HEK293 (cell line): ENCODE measurements at regions not wholly inside any gene's neighbourhood (a gene's known extent, or its start where the extent isn't known, plus 50 kb on each side); places are given as distances from the start of the nearest gene placed in this dataset.

Source experiments
- CTCF ChIA-PET: fragments of 350-600 bp; formaldehyde crosslinking; extraction: SDS; loops from one replicate; lab custom pipeline; 2021; ENCODE audit warnings: antibody characterized with exemption; lab: Yijun Ruan, JAX
- POLR2A ChIA-PET: fragments of 300-600 bp; formaldehyde crosslinking; extraction: SDS; loops from one replicate; lab custom pipeline; 2020; ENCODE audit warnings: antibody characterized with exemption, inconsistent platforms; lab: Yijun Ruan, JAX
- H3K27ac ChIP-seq: fragments of 200-500 bp; sonication (Bioruptor generic); 2 replicates; pipeline ENCODE4 v1.5.1; 2014; ENCODE audit warnings: low read depth, low read length, control low read depth, inconsistent platforms; ENCODE audit errors: extremely low read depth
- H3K36me3 ChIP-seq, 2 experiments: fragments of 200-500 bp in 1 of 2; sonication (Bioruptor generic) in 1 of 2; 1 replicate in 1 of 2; 2 replicates in 1 of 2; pipeline ENCODE4 v1.5.1; 2014 to 2017; ENCODE audit warnings: inconsistent platforms in 2 of 2, low read length in 2 of 2; ENCODE audit not compliant: control insufficient read depth in 2 of 2, insufficient read depth in 1 of 2
- H3K4me1 ChIP-seq: fragments of 200-500 bp; sonication (Bioruptor generic); 2 replicates; pipeline ENCODE4 v1.5.1; 2014; ENCODE audit warnings: mild to moderate bottlenecking, low read length, inconsistent platforms; ENCODE audit not compliant: control insufficient read depth, insufficient read depth
- H3K4me3 ChIP-seq: 2 replicates; pipeline ENCODE4 v1.5.1; 2011; ENCODE audit warnings: low read depth, mild to moderate bottlenecking, control low read depth, low read length, moderate library complexity
- H3K9me3 ChIP-seq: fragments of 200-500 bp; sonication (Bioruptor generic); 2 replicates; pipeline ENCODE4 v1.5.1; 2014; ENCODE audit warnings: low read depth, low read length, inconsistent platforms; ENCODE audit not compliant: control insufficient read depth, insufficient read depth
- GLI2 ChIP-seq: fragments of 450-650 bp; formaldehyde crosslinking; IDR thresholded peaks from 2 replicates; pipeline ENCODE4; 2017; ENCODE audit warnings: missing biosample characterization, missing genetic modification characterization, low read depth, borderline replicate concordance
- HOXA7 ChIP-seq: sonication (generic); formaldehyde crosslinking; IDR thresholded peaks from 2 replicates; pipeline ENCODE4 v1.8.1; 2022; ENCODE audit warnings: missing genetic modification reagents, borderline replicate concordance
- MYNN ChIP-seq: fragments of 450-650 bp; formaldehyde crosslinking; IDR thresholded peaks from 2 replicates; pipeline ENCODE4 v1.5.1; 2016; ENCODE audit warnings: missing biosample characterization, missing genetic modification characterization, borderline replicate concordance
- MZF1 ChIP-seq: fragments of 450-650 bp; formaldehyde crosslinking; IDR thresholded peaks from 2 replicates; pipeline ENCODE4 v1.5.1; 2017; ENCODE audit warnings: missing biosample characterization, missing genetic modification characterization, borderline replicate concordance
- PRDM1 ChIP-seq: fragments of 450-650 bp; formaldehyde crosslinking; IDR thresholded peaks from 2 replicates; pipeline ENCODE4; 2016; ENCODE audit warnings: missing biosample characterization, missing genetic modification characterization
- SALL2 ChIP-seq: fragments of 450-650 bp; formaldehyde crosslinking; IDR thresholded peaks from 2 replicates; pipeline ENCODE4 v1.5.0; 2017; ENCODE audit warnings: missing biosample characterization, mild to moderate bottlenecking, missing genetic modification characterization, borderline replicate concordance
- ZBTB17 ChIP-seq: fragments of 450-650 bp; formaldehyde crosslinking; IDR thresholded peaks from 2 replicates; pipeline ENCODE4 v1.5.1; 2016; ENCODE audit warnings: missing biosample characterization, missing genetic modification characterization
- ZBTB8A ChIP-seq: fragments of 450-650 bp; formaldehyde crosslinking; IDR thresholded peaks from 2 replicates; pipeline ENCODE4 v1.5.1; 2016; ENCODE audit warnings: missing biosample characterization, missing genetic modification characterization
- ZFHX2 ChIP-seq: fragments of 450-650 bp; formaldehyde crosslinking; conservative IDR thresholded peaks from 2 replicates; pipeline ENCODE4 v1.5.1; 2016; ENCODE audit warnings: missing biosample characterization, missing genetic modification characterization
- ZNF132 ChIP-seq: fragments of 450-650 bp; formaldehyde crosslinking; IDR thresholded peaks from 2 replicates; pipeline ENCODE4 v1.5.1; 2017; ENCODE audit warnings: missing biosample characterization, missing genetic modification characterization, borderline replicate concordance
- ZNF133 ChIP-seq: fragments of 450-650 bp; formaldehyde crosslinking; IDR thresholded peaks from 2 replicates; pipeline ENCODE4 v1.5.1; 2016; ENCODE audit warnings: missing biosample characterization, missing genetic modification characterization
- ZNF274 ChIP-seq, 2 experiments: fragments of 200-500 bp in 1 of 2; fragments of 450-650 bp in 1 of 2; sonication (Bioruptor generic) in 1 of 2; formaldehyde crosslinking in 1 of 2; IDR thresholded peaks; 2 replicates each; pipeline versions ENCODE4 v1.5.1 to v1.6.1; 2014 to 2016; ENCODE audit warnings: borderline replicate concordance in 1 of 2, inconsistent platforms in 1 of 2, low read length in 1 of 2, missing biosample characterization in 1 of 2, missing genetic modification characterization in 1 of 2
- ZNF324 ChIP-seq: fragments of 450-650 bp; formaldehyde crosslinking; IDR thresholded peaks from 2 replicates; pipeline ENCODE4 v1.5.1; 2016; ENCODE audit warnings: missing biosample characterization, missing genetic modification characterization
- ZNF37A ChIP-seq: fragments of 450-650 bp; IDR thresholded peaks from 2 replicates; pipeline ENCODE4 v1.5.1; 2018; ENCODE audit warnings: missing biosample characterization, missing genetic modification characterization
- ZNF391 ChIP-seq: fragments of 450-650 bp; formaldehyde crosslinking; IDR thresholded peaks from 2 replicates; pipeline ENCODE4 v1.5.1; 2016; ENCODE audit warnings: low read depth, missing biosample characterization, missing genetic modification characterization, borderline replicate concordance
- ZNF549 ChIP-seq: fragments of 450-650 bp; IDR thresholded peaks from 2 replicates; pipeline ENCODE4 v1.5.1; 2018; ENCODE audit warnings: missing biosample characterization, missing genetic modification characterization, mild to moderate bottlenecking, inconsistent platforms, moderate library complexity
- ZNF558 ChIP-seq: fragments of 450-650 bp; formaldehyde crosslinking; IDR thresholded peaks from 2 replicates; pipeline ENCODE4 v1.5.1; 2016; ENCODE audit warnings: missing biosample characterization, missing genetic modification characterization
- ZNF560 ChIP-seq: fragments of 450-650 bp; formaldehyde crosslinking; IDR thresholded peaks from 2 replicates; pipeline ENCODE4 v1.5.1; 2017; ENCODE audit warnings: missing biosample characterization, missing genetic modification characterization, borderline replicate concordance
- ZNF629 ChIP-seq: fragments of 450-650 bp; formaldehyde crosslinking; IDR thresholded peaks from 2 replicates; pipeline ENCODE4 v1.5.1; 2017; ENCODE audit warnings: missing biosample characterization, missing genetic modification characterization
- ZNF658 ChIP-seq: fragments of 450-650 bp; formaldehyde crosslinking; IDR thresholded peaks from 2 replicates; pipeline ENCODE4; 2016; ENCODE audit warnings: missing biosample characterization, missing genetic modification characterization
- ZNF777 ChIP-seq: fragments of 450-650 bp; formaldehyde crosslinking; IDR thresholded peaks from 2 replicates; pipeline ENCODE4 v1.5.1; 2017; ENCODE audit warnings: missing biosample characterization, missing genetic modification characterization, borderline replicate concordance
- ZSCAN23 ChIP-seq: fragments of 450-650 bp; formaldehyde crosslinking; IDR thresholded peaks from 2 replicates; pipeline ENCODE4 v1.5.1; 2016; ENCODE audit warnings: missing biosample characterization, missing genetic modification characterization
- ZXDB ChIP-seq: fragments of 450-650 bp; formaldehyde crosslinking; IDR thresholded peaks from 2 replicates; pipeline ENCODE4 v1.5.1; 2016; ENCODE audit warnings: missing biosample characterization, missing genetic modification characterization
- TF ChIP-seq, protein P1 (sequence below): fragments of 450-650 bp; formaldehyde crosslinking; IDR thresholded peaks from 2 replicates; pipeline ENCODE4 v1.5.1; 2017; ENCODE audit warnings: missing biosample characterization, missing genetic modification characterization
- TF ChIP-seq, protein P2 (sequence below): fragments of 450-650 bp; formaldehyde crosslinking; IDR thresholded peaks from 2 replicates; pipeline ENCODE4 v1.5.1; 2016; ENCODE audit warnings: missing biosample characterization, missing genetic modification characterization, low read depth
- TF ChIP-seq, protein P3 (sequence below): sonication (generic); formaldehyde crosslinking; IDR thresholded peaks from 2 replicates; pipeline ENCODE4 v1.8.1; 2022; ENCODE audit warnings: mild to moderate bottlenecking, moderate library complexity, missing genetic modification reagents
- TF ChIP-seq, protein P4 (sequence below): fragments of 450-650 bp; formaldehyde crosslinking; IDR thresholded peaks from 2 replicates; pipeline ENCODE4 v1.5.1; 2016; ENCODE audit warnings: missing biosample characterization, missing genetic modification characterization

DNA sequence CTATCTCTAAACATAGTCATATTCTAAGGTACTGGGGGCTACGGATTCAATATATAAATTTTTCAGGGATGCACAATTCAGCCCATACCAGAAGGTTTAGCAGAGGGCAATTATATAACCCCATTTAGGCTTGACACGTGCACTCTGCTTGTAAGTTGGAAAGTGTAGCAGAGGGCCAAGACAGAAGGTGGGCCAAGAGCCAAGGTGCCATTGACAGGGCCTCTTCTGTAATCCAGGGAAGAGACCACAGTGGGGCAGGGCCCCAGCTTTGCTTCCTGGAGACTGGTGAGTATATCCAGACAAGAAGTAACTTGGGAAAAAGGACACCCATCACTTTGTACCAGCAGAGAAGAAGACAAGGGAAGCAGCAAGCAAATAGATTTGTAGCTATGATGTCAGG, 672.4 kb upstream of the MARCKS start (continued):
- TF ChIP-seq, protein P1, sequence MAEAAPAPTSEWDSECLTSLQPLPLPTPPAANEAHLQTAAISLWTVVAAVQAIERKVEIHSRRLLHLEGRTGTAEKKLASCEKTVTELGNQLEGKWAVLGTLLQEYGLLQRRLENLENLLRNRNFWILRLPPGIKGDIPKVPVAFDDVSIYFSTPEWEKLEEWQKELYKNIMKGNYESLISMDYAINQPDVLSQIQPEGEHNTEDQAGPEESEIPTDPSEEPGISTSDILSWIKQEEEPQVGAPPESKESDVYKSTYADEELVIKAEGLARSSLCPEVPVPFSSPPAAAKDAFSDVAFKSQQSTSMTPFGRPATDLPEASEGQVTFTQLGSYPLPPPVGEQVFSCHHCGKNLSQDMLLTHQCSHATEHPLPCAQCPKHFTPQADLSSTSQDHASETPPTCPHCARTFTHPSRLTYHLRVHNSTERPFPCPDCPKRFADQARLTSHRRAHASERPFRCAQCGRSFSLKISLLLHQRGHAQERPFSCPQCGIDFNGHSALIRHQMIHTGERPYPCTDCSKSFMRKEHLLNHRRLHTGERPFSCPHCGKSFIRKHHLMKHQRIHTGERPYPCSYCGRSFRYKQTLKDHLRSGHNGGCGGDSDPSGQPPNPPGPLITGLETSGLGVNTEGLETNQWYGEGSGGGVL (tag by site-specific recombination): no peak
- TF ChIP-seq ZNF391 (tag by site-specific recombination) (no peak), ZXDB (tag by site-specific recombination) (no peak), ZBTB17 (no peak), ZNF133 (tag by site-specific recombination) (no peak), MYNN (no peak), PRDM1 (tag by site-specific recombination) (no peak), SALL2 (no peak), HOXA7 (CRISPR knock-in tag) (no peak), ZNF37A (tag by site-specific recombination) (no peak)

DNA sequence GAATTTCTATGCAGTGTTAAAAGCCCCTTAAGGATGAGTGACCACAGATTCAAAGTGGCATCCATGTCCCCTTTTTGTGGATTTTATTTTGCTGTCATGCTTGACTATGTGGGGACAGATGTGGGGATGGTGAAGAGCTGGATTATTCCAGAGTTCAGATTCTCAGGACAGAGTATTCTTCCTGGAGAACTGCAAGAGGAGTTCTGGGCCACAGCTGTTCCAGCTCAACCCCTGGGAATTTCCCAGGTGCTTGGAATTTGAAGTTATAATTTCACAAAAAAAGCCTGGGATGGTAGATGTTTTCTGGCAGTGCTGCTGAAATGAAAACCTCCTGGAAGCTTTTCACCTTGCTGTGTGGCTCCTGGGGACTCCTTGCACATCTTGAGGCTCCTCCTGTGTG, 671.8 kb upstream of the MARCKS start:
- POLR2A ChIA-PET: no interaction called here
- peaks cover 5% of the 10 kb centered on the region for H3K4me1 ChIP-seq

DNA sequence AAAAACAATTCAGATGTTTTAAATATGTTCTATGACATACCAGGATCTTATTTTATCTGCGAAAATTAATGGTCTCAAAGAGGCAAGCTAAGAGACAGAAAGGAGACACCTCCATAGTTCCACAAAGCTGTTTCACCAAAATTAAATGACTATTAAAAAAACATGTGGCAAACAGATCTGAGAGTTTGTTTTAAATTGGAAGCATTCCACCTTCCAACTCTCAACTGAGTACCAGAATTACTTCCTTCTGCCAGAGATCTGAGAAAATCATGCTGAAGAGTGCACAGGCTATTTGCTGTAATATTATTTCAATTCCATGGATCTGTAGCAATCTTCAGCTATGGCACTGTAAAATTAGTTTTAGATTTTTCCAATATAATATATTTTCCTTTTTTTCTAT, 669.5 kb upstream of the MARCKS start:
- ChIA-PET POLR2A (no interaction called here), CTCF (interaction anchor here (0.6 kb wide), 1 partner anchor 491 kb away, joined by 3 read pairs; no protein-coding TSS in a partner anchor)
- Histone ChIP-seq H3K4me1 (peaks cover 2% of the 10 kb centered on the region), H3K9me3 (no peaks in the 10 kb centered on the region), H3K36me3 (no peaks in the 10 kb centered on the region), H3K4me3 (no peak overlapping the region), H3K27ac (no peak overlapping the region)
- TF ChIP-seq ZNF274 (IDR thresholded peaks at IDR 0.05; ENCODE audit: low read length) (no peak), ZNF274 (tag by site-specific recombination; IDR thresholded peaks at IDR 0.05; ENCODE audit: borderline replicate concordance) (no peak), ZNF658 (tag by site-specific recombination) (no peak), ZNF549 (tag by site-specific recombination) (no peak), ZBTB8A (no peak), MZF1 (tag by site-specific recombination) (no peak), ZNF324 (tag by site-specific recombination) (no peak), ZNF132 (tag by site-specific recombination) (no peak), ZNF560 (tag by site-specific recombination) (no peak), ZNF558 (no peak), ZFHX2 (tag by site-specific recombination) (no peak), GLI2 (no peak), ZNF777 (tag by site-specific recombination) (no peak), ZNF629 (tag by site-specific recombination) (no peak)
- TF ChIP-seq, protein P2, sequence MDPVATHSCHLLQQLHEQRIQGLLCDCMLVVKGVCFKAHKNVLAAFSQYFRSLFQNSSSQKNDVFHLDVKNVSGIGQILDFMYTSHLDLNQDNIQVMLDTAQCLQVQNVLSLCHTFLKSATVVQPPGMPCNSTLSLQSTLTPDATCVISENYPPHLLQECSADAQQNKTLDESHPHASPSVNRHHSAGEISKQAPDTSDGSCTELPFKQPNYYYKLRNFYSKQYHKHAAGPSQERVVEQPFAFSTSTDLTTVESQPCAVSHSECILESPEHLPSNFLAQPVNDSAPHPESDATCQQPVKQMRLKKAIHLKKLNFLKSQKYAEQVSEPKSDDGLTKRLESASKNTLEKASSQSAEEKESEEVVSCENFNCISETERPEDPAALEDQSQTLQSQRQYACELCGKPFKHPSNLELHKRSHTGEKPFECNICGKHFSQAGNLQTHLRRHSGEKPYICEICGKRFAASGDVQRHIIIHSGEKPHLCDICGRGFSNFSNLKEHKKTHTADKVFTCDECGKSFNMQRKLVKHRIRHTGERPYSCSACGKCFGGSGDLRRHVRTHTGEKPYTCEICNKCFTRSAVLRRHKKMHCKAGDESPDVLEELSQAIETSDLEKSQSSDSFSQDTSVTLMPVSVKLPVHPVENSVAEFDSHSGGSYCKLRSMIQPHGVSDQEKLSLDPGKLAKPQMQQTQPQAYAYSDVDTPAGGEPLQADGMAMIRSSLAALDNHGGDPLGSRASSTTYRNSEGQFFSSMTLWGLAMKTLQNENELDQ: no peak
- TF ChIP-seq, protein P3, sequence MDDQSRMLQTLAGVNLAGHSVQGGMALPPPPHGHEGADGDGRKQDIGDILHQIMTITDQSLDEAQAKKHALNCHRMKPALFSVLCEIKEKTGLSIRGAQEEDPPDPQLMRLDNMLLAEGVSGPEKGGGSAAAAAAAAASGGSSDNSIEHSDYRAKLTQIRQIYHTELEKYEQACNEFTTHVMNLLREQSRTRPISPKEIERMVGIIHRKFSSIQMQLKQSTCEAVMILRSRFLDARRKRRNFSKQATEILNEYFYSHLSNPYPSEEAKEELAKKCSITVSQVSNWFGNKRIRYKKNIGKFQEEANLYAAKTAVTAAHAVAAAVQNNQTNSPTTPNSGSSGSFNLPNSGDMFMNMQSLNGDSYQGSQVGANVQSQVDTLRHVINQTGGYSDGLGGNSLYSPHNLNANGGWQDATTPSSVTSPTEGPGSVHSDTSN (CRISPR knock-in tag): no peak
- TF ChIP-seq, protein P4, sequence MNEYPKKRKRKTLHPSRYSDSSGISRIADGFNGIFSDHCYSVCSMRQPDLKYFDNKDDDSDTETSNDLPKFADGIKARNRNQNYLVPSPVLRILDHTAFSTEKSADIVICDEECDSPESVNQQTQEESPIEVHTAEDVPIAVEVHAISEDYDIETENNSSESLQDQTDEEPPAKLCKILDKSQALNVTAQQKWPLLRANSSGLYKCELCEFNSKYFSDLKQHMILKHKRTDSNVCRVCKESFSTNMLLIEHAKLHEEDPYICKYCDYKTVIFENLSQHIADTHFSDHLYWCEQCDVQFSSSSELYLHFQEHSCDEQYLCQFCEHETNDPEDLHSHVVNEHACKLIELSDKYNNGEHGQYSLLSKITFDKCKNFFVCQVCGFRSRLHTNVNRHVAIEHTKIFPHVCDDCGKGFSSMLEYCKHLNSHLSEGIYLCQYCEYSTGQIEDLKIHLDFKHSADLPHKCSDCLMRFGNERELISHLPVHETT (tag by site-specific recombination): no peak

More for the DNA sequence above, 671.8 kb upstream of the MARCKS start:
- H3K36me3 ChIP-seq: no peaks in the 10 kb centered on the region
- H3K4me3 ChIP-seq: no peak overlapping the region
- no peak for TF ChIP-seq ZSCAN23 (tag by site-specific recombination)
- CTCF ChIA-PET: interaction anchor here (0.7 to 1.3 kb wide), 4 partner anchors 63 to 691 kb away, joined by 3 to 5 read pairs (median 3); no protein-coding TSS in a partner anchor
- H3K27ac ChIP-seq: no peak overlapping the region
- no peaks in the 10 kb centered on the region for H3K9me3 ChIP-seq
